HG03575 (cell line): ENCODE measurements at regions not wholly inside any gene's neighbourhood (a gene's known extent, or its start where the extent isn't known, plus 50 kb on each side); places are given as distances from the start of the nearest gene placed in this dataset.

Experiments used
- ATAC-seq: cut with Tn5 transposase; IDR thresholded peaks from one replicate; pipeline ENCODE4 v1.9.1; 2021; ENCODE audit not compliant: unreplicated experiment, insufficient number of reproducible peaks, low FRiP score; ENCODE audit errors: extremely low read depth

DNA sequence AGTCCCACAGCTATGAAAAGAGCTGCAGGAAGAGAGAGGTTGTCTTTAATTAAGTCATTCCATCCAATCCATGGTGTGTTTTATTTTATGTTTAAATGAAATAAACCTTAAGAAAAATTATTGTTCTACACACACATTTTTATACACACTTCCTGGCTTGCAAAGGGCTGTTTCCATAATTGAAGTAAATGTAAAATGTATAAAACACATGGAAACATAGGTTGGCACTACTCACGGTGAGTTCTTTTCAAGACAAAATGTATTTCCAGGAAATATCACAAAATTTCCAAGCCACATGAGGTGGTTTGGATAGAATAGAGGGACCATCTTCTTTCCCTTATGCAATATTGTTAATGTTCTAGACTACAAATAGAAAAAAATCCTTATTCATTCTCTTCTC is 426.8 kb upstream of the USP24 start:
- no peak for ATAC-seq

DNA sequence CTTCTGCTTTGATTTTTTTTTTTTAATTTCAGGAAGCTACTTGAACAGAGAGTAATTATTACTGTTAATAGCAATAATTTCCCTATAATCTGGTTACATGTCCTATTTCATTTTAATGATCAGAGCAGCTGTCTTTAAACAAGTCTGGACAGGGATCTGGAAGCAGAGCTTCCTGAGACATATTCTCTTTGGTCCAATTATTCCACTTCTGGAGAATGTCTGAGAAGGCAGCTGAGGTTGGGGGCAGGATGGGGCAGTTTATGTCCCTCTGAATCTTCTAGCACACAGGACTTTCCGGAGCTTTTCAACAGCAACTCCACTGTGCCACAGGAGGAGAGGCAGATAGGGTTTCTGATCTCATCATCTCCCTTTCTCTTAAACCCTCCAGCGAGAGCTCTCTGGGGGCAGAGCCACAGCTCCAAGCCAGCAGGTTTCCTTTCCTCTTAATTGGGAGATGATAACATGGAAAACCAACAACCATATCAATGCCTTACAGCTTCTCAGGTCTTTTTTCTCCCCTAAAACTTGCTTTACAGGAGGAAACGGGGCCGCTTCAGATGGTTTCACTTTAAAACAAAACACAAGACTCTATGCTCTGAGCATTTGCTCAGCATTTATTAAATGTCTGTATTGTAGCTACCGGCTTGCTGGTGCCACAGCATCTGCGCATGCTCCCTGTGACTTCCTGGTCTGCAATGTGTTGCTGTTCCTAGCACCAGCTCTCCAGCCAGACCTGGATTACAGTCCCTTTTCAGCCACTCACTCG is 425.7 kb upstream of the USP24 start:
- ATAC-seq: peak; percentile 74

DNA sequence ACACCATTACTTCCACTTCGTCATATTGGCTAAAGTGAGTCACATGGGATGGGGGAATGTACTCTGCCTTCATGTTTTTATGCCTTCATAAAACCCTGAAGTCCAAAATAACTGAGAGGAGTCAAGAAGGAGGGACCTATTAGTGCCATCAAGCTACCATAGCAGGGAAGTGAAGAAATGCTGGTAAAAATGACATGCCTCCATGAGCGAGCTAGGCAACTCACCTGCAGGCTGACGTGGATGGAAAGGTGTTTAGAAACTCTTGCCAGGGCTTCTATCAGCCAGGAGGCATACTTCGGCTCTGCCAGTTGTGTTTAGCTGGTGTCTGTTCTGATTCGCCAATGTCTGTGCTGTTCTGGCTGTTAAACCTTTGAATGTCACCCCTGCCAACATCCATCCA is 424.4 kb upstream of the USP24 start:
- no peak for ATAC-seq

DNA sequence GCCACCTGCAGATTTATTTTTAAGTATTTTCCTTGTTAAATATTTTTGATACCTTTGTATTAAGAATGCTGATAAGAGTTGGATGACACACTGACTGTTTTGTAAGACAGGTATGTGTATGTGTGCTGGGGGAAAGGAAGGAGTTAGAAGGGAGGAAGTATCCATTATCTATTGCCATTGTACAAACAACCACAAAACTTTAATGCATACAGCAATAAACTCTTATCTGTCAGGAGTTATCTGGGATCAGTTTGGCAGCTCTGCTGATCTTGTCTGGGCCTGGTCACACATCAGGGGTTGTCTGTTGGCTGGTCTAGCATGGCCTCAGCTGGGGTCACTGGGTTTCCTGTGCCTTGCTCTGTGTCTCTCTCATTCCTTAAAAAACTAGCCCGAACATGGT is 423.9 kb upstream of the USP24 start:
- ATAC-seq: no peak

DNA sequence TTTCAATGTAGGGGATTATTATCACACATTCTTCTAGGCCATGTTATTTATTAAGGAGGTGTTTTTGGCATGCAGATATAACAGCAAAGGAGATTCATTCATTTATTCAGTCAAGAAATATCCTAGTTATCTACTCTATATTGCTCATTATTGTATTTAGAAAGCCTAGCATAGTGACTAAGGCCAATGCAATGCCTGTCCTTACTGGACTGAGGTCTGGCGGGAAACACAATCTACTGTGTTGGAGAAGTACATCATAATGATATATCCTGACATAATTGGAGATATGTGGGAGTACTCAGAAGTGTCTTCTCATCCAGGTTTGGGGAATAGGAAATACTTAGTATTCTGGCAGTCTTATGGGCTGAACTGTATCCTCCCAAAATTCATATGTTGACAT is 421.5 kb upstream of the USP24 start:
- no peak for ATAC-seq

DNA sequence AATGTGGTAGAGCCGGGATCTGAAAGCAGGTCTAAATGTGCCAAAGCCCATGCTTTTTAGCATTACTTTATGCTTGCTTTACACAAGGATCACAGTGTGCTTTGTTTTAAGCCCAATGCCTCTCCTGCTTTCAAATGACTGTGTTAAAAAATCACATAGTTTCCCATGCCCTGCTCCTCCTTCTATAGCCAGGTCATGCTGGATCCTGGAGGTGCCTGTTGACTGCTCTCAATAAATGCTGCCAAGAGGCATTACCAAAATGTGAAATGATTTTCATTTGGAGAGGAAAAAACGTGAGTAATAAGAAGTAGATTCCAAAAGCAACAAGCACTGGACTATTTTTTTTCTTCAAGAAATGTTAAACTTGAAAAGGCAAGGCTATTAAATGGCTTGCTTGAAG is 420.7 kb upstream of the USP24 start:
- no peak for ATAC-seq

DNA sequence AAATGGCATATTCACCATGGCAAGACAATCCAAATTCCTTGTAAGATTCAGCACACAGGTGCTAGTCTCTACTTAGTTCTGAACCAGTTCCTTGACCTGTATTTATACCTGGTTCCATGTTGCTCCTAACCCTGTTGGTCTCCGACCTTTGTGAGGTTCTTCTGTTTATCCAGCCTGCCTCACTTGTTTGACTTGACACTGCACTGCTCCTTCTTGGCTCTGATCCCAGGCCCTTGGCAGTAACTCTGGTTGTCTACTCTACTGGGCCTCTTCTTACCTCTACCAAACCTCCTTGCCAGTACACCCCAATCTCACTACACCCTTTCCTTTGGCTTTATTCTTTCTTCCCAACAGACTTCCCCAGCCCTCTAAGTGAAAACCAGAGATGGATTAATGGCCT is 419.4 kb upstream of the USP24 start:
- no peak for ATAC-seq

DNA sequence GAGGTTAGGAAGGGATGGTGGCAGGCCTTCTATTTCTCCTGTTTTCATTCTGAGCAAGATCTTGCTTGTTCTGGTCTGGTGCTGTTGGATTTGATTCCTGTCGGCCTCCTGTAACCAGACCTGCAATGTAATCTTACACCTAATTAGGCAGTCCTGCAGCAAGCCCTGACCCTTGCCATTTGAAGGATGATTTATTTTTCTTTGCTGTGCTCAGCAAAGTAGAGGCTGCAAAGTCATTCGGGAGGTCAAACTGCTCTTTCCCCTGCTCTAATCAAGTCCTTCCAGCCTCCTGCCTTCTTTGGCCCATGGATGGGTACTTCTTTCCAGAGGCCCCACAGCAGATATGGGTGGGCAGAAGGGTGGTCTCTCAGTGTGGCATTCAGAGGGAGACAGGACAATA is 417.7 kb upstream of the USP24 start:
- no peak for ATAC-seq

DNA sequence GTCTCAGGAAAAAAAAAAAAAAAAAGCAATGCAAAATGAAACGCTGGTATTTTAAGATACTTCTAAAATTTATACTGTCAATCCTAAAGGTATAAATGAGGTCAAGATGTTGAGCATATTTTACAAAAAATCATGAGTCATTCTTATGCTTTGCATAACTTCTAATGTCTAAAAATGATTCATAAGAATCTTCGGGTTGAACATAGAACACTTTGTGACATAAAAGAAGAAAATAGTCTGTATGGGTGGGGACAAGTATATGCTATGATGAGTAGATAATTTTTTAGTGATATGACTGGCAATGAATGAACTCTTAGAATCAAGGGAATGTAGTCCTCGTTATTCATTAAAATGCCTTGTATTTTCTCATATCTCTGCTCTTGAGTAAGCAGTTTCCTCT is 416.9 kb upstream of the USP24 start:
- no peak for ATAC-seq

DNA sequence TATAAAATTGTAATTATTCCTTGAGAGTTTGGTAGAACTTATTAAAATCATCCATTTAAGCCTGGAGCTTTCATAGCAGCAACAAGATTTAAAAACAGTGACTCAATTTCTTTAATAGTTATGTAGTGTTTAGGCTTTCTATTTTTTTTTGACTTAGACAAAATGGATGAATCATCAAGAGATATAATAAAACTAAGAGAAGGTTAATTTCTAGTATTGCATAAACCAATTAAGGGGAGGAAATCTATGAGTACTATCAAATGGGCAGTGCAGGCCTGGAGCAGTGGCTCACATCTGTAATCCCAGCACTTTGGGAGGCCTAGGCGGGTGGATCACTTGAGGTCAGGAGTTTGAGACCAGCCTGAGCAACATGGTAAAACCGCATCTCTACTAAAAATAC is 416.3 kb upstream of the USP24 start:
- no peak for ATAC-seq

DNA sequence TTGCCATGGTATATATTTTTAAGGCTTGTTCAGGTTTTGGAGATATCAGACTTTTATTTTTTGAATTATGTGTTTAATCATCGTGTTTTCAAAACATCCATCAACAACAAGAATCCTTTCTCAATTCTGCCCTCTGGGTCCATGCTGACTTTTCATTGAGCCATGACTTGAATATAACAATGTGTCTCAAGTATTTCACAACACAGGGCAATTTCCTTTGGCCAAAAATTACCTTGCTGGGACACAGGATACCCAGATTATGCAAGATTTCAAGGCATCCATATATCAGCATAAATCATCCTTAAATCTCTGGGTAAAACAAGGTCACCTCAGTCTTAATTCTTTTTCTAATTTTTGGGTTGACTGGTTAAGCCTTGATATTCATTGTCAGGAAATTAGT is 411.2 kb upstream of the USP24 start:
- ATAC-seq: no peak

DNA sequence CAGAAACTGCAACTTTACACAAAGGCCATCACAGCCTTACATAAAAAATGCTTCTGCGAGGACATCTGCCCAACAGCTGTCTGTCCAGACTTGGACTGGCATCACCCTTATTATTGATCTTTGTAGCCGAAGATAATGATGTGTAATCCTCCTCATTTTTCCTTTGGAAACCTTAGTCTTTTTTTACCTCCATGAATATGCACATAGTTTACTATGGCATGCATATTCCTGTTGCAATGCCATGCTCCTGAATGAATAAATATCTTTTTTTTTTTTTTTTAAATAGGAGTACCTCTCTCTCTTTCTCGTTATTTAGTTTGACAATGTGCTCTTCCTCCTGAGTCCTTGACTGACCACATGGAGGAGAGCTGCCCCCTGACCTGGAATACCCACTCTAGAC is 409.6 kb upstream of the USP24 start:
- no peak for ATAC-seq

DNA sequence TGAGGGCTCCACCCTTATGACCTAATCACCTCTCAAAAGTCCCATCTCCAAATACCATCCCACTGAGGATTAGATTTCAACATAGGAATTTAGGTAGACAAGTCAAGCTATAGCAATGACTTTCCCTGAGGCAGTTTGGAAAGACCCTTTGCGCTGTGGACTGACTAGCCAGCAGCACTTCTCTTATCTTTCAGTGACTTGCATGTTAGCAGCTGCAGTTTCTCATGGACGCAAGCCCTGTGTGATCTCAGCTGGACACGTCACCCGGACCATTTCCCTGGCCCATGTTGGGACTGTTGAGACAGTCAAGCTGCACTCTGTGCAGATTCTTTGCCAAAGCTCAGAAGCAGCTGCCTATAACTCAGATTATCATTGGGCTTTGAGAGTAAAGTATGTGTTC is 408.1 kb upstream of the USP24 start:
- ATAC-seq: no peak

DNA sequence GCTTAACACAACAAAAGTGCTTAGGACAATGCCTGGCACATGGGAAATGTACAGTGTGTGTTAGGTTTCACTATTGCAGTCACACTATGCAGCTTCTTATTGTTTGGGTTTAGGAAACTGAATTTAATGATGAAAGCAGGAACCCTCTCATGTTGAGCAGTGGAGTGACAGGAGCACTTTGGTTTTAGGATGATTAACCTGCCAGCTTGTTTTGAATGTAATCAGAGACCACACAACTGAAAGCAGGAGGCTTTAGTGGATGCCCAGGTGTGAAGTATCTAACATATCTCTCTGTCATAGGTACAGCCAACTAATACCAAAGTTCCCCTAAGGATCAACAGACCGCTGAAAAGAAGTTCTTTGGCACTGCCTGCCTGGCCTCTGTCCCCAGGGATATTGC is 406.9 kb upstream of the USP24 start:
- no peak for ATAC-seq

DNA sequence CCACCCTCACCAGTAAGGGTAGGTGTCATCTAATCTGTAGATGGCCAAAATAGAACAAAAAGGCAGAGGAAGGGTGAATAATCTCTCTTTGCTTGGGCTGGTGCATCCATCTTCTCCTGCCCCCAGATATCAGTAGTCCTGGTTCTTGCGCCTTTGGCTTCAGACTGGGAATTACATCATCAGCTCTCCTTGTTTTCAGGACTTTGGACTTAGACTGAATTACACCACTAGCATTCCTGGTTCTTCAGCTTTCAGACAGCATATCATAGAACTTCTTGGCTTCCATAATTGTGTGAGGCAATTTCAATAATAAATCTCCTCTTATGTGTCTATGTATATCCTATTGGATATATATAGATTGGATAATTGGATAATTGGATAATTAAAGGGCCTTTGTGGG is 403.0 kb upstream of the USP24 start:
- no peak for ATAC-seq

DNA sequence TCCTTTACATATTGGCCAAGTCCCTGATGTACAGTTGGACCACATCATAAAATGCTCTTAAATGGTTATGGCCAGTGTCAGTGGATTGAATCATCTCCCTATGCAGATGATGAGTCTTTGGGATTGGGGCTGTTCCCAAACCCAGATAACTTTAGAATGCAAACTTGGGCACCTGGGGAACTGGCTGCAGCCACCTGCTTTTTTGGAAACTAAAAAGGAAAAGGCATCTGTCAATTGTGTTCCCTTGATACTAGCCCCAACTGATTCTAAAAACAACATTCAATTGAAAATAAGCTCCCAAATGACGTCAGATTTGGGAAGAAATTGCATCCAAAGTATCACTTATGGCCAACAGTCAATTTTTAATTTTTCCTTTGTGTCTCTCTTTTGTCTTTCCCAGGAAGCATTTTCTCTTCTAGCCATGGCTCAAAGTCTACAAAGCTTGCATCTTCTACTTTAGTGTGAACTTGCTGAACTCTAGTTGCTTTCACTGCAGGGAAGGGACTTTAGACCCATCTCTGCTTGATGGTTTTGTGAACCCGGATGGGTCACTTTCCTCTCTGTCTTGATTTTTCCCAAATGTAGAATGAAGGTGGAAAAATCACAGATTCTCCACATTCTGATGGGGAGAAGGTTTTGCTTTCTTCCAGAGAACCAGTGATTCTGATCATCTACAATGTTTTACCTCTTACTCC is 402.3 kb upstream of the USP24 start:
- no peak for ATAC-seq

DNA sequence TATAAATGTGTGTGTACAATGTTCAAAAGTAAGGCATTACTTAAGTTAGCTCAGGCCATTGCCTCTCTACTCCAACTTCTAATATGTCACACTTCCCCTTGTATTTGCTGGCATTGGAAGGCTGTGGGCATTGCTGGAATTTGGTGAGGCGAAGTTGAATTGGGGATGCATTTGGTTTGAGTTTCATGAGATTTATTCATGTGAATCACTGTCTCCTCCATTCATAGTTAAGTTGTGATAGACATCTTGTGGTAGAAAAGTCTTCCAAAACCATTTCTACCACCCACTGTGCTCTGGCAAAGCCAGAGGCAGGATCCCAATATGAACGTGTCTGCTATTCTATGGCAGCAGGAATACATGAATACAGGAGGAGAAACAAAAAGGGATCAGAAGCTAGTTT is 397.8 kb upstream of the USP24 start:
- no peak for ATAC-seq

DNA sequence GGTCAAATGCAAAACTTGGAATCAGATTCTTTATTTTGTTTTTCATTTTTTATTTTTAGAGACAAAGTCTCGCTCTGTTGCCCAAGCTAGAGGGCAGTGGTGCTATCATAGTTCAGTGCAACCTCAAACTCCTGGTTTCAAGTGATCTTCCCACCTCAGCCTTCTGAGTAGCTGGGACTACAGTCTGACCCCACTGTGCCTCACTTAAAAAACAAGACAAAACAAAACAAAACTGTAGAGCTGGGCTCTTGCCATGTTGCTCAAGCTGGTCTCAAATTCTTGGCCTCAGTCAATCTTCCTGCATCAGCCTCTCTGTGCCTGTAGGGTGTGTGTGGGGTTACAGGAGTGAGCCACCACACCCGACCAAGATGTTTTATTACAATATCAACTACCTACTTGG is 396.0 kb upstream of the USP24 start:
- ATAC-seq: no peak

DNA sequence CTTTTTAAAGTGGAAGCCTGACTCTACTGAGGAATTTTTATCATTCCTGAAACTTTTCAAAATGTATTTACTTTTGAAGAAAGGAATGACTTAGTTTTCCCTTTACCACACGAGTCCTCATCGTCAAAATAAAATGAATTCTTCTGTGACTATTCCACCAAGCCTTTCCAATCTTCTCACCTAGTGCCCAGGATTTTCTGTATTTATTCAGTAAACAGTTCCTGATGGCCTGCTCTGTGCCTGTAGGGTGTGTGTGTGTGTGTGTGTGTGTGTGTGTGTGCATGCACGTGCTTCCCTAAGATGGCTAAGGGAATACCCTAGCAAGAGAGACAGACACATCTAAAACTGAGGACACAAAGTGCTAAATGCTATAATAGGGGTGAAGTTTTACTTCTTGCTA is 395.0 kb upstream of the USP24 start:
- no peak for ATAC-seq

DNA sequence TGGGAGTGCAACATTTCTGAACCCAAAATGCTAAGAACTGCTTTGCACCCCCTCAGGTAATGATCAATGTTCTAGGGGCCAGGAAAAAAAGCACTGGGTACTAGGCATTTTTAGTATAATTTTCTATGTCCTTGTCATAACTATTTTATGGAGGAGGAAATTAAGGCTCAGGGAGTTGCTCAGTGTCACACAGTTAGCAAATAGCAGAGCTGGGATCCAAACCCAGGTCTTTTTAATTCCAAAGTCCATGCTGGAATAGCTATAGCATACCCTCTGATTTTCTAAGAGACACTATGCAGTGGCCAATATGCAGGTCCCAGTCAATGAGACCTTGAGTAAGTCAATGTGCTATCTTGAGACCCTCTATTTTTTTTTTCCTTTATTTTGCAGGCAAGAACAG is 394.5 kb upstream of the USP24 start:
- no peak for ATAC-seq

DNA sequence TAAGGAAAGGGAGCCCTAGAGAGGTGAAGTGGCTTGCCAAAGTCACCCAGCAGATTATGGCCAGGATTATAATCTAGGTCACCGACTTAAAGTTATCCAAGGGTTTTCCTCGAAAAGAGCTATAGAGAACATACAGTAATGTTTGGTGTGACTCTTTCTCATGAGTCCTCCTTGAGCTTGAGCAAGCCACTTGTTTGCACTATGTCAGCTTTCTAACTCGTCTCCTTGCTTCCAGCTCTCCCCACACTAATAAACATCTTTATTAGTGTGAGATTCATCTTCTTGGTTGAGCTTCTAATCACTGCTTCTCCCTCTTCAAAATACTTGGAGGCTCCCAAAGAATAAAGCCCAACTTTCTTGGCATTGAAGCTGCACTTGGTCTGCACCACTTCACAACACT is 390.0 kb upstream of the USP24 start:
- ATAC-seq: no peak
